ENCODE measurements at regions not wholly inside any gene's neighbourhood (a gene's known extent, or its start where the extent isn't known, plus 50 kb on each side); places are given as distances from the start of the nearest gene placed in this dataset.

DNA sequence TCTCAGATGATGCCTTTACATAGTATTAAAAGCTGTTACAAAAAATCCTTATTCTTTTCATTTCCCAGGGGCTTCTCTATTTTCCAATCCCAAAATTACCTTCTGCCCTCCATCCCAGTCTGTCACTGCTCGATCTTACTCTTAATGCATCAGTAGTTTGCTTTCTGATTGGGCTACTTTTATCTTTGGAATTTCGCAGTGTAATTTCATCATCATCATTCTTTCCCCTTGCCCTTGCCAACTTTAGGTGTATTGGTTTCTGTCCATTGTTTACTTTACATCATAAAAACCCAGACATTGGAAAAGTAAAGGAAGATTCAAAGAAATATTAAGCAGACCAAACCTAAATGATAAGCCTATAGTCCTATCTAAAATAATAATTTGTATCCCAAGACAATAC lies 457.2 kb downstream of the PIK3C3 start:
- intact Hi-C loops (cut with DNase I; ENCODE audit: low total_unique reads), result no loop called here
- H3K36me3 ChIP-seq, result no peaks in the 10 kb centered on the region
- no peaks in the 10 kb centered on the region for H3K4me1 ChIP-seq
- no peak for DNase-seq
- H3K27ac ChIP-seq, result no peak overlapping the region
- H3K4me3 ChIP-seq, result no peak overlapping the region
- TF ChIP-seq, protein P1, sequence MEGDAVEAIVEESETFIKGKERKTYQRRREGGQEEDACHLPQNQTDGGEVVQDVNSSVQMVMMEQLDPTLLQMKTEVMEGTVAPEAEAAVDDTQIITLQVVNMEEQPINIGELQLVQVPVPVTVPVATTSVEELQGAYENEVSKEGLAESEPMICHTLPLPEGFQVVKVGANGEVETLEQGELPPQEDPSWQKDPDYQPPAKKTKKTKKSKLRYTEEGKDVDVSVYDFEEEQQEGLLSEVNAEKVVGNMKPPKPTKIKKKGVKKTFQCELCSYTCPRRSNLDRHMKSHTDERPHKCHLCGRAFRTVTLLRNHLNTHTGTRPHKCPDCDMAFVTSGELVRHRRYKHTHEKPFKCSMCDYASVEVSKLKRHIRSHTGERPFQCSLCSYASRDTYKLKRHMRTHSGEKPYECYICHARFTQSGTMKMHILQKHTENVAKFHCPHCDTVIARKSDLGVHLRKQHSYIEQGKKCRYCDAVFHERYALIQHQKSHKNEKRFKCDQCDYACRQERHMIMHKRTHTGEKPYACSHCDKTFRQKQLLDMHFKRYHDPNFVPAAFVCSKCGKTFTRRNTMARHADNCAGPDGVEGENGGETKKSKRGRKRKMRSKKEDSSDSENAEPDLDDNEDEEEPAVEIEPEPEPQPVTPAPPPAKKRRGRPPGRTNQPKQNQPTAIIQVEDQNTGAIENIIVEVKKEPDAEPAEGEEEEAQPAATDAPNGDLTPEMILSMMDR (IDR thresholded peaks at IDR 0.05), result no peak
- no peaks in the 10 kb centered on the region for H3K9me3 ChIP-seq
- no peaks in the 10 kb centered on the region for H3K27me3 ChIP-seq

DNA sequence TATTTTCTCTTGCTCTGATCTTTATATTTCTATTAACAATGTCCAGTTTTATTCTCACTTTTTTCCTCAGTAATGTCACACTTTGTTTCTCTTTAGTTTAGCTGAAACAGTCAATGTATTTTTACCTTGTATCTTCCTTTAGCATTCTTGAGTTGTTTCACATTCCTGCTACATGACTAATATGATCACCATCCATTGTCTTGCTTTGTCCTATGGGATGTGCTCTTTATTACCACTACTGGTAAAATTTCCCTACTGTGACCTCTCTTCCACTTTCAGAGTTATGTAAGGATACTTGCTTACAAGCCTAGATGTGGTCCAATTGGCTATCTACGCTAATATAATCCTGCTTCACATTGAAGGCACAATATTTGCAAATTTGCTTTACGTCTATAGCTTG lies 457.9 kb downstream of the PIK3C3 start:
- TF ChIP-seq, protein P1 (IDR thresholded peaks at IDR 0.05), result no peak
- H3K4me3 ChIP-seq, result no peak overlapping the region
- H3K36me3 ChIP-seq, result no peaks in the 10 kb centered on the region
- no peaks in the 10 kb centered on the region for H3K4me1 ChIP-seq
- H3K27ac ChIP-seq, result no peak overlapping the region
- intact Hi-C loops (cut with DNase I; ENCODE audit: low total_unique reads), result no loop called here
- no peaks in the 10 kb centered on the region for H3K27me3 ChIP-seq
- DNase-seq, result no peak
- no peaks in the 10 kb centered on the region for H3K9me3 ChIP-seq

DNA sequence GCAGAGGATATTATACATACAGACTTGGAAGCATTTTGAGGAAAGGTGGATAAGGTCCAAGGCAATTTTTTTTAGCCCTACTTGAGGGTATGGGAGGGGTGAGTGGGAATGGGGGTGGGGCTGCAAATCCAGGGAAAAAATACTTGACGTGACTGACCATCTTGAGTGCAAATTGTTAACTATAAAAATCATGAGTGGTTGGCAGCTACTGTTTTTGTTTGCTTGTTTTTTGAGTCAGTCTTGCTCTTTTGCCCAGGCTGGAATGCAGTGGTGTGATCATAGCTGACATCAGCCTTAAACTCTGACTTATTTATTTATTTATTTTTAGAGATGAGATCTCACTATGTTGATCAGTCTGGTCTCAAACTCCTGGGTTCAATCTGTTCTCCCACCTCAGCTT lies 458.8 kb downstream of the PIK3C3 start:
- H3K9me3 ChIP-seq, result no peaks in the 10 kb centered on the region
- intact Hi-C loops (cut with DNase I; ENCODE audit: low total_unique reads), result no loop called here
- H3K36me3 ChIP-seq, result no peaks in the 10 kb centered on the region
- H3K4me1 ChIP-seq, result no peaks in the 10 kb centered on the region
- H3K27ac ChIP-seq, result no peak overlapping the region
- no peaks in the 10 kb centered on the region for H3K27me3 ChIP-seq
- TF ChIP-seq, protein P1 (IDR thresholded peaks at IDR 0.05), result no peak
- H3K4me3 ChIP-seq, result no peak overlapping the region
- no peak for DNase-seq

DNA sequence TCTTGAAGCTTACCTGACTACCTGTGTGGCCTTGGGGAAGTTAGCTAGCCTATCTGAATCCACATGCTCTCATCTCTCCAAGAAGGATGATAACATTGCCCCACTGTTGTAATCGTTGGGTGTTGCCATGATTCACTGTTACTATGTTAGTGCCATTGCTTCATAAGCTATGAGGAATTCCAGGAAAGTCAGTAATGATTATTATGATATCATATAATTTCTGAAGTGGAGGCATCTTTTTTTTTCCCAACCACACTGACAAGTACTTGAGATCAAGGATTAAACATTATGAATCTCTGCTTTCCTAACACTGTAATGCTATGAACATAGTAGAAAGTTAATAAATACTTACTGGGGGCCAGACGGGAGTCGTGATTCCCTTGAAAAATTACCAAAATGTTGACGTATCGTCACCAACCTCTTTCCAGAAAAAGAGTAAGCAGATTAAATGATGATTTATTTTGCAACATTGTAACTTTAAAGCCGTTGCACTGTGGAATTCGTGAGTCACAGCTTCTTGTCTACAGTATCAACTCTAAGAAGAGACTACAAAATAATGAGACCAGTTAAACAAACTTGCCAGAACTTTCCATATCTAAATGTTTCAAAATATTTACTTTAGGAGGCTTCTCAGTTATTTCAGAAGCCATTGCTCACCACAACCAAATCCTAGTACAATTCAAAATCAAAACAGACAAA lies 459.9 kb downstream of the PIK3C3 start:
- H3K27ac ChIP-seq, result no peak overlapping the region
- TF ChIP-seq, protein P1 (IDR thresholded peaks at IDR 0.05), result no peak
- no peaks in the 10 kb centered on the region for H3K4me1 ChIP-seq
- peak in 1 of 2 donors; percentile 65 for DNase-seq
- H3K36me3 ChIP-seq, result no peaks in the 10 kb centered on the region
- intact Hi-C loops (cut with DNase I; ENCODE audit: low total_unique reads), result no loop called here
- no peak overlapping the region for H3K4me3 ChIP-seq
- no peaks in the 10 kb centered on the region for H3K9me3 ChIP-seq
- no peaks in the 10 kb centered on the region for H3K27me3 ChIP-seq

DNA sequence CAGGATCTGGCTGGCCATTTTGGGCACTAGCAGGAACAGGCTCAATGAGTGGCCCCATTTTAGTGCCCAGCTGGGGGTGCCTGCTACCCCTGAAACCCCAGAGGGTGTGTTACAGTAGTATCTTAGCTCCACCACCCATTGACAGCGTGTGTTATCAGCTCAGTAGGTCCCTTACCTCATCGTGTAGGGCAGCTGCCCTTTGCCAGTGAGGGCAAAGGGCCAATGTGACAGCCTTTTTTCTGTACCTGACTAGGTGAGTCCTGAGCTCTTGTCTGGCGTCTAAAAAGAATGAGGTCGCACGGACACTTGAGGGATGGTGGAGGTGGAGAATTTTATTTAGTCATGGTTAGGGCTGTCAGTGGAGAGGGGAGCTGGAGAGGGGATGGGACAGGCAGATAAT lies 462.2 kb downstream of the PIK3C3 start:
- no peak for DNase-seq

More for the DNA sequence above, 462.2 kb downstream of the PIK3C3 start:
- H3K9me3 ChIP-seq, result no peaks in the 10 kb centered on the region
- no peak overlapping the region for H3K4me3 ChIP-seq
- intact Hi-C loops (cut with DNase I; ENCODE audit: low total_unique reads), result no loop called here
- no peaks in the 10 kb centered on the region for H3K4me1 ChIP-seq
- H3K36me3 ChIP-seq, result no peaks in the 10 kb centered on the region
- no peaks in the 10 kb centered on the region for H3K27me3 ChIP-seq
- H3K27ac ChIP-seq, result no peak overlapping the region
- TF ChIP-seq, protein P1 (IDR thresholded peaks at IDR 0.05), result no peak

All from tibial artery (tissue), 4 donors.